Spinal cord (tissue), 9 donors: ENCODE measurements at regions not wholly inside any gene's neighbourhood (a gene's known extent, or its start where the extent isn't known, plus 50 kb on each side); places are given as distances from the start of the nearest gene placed in this dataset.

ENCODE experiments used
- DNase-seq, 6 donors: peaks; one replicate each; pipeline versions ENCODE4 v3.0.0 to v3.0.0-alpha.2; 2013 to 2015; ENCODE audit warnings: low spot score in 6 of 6, low read depth in 4 of 6
- H3K27ac ChIP-seq: one replicate; pipeline ENCODE4 v1.5.1; 2013; ENCODE audit warnings: low read depth, low read length, control low read depth
- H3K27me3 ChIP-seq: one replicate; pipeline ENCODE4 v1.6.1; 2013; ENCODE audit warnings: low read length; ENCODE audit not compliant: control insufficient read depth, insufficient read depth
- H3K36me3 ChIP-seq: one replicate; pipeline ENCODE4 v1.6.1; 2013; ENCODE audit warnings: low read length; ENCODE audit not compliant: control insufficient read depth, insufficient read depth
- H3K4me1 ChIP-seq: one replicate; pipeline ENCODE4 v1.6.1; 2013; ENCODE audit warnings: low read length; ENCODE audit not compliant: control insufficient read depth, insufficient read depth
- H3K4me3 ChIP-seq: one replicate; pipeline ENCODE4 v1.5.1; 2013; ENCODE audit warnings: low read depth, low read length, control low read depth
- H3K9me3 ChIP-seq: one replicate; pipeline ENCODE4 v1.6.1; 2013; ENCODE audit warnings: low read length; ENCODE audit not compliant: control insufficient read depth, insufficient read depth
- WGBS: methylation state at CpG from one replicate; pipeline ENCODE4 v1.1.5; 2013; ENCODE audit warnings: missing lambda C conversion rate; ENCODE audit not compliant: insufficient coverage; 5-methylcytosine and 5-hydroxymethylcytosine counted together
- donor health status: healthy.

DNA sequence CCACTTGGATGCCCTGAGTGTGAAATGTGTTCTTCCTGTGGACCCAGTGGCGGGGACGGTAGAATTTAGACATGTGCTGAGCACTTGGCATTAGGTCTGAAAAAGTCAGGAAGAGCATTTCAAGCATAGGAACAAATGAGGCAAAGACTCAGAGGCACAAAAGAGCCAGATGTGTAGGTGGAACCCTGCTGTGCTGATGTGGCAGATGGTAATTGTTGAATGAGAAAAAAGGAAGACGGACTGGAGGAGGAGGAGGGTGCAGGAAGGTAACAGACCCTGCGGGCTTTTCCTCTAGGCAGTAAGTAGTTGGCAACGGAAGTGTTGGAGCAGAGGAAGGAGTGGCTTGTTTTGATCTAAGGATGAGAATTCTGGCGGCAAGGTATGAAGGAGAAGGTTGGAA lies 985.8 kb downstream of the TBC1D22A start:
- H3K27ac ChIP-seq = no peak overlapping the region
- H3K36me3 ChIP-seq = no peaks in the 10 kb centered on the region
- peak in 1 of 6 donors; percentile 67 for DNase-seq
- H3K27me3 ChIP-seq = no peaks in the 10 kb centered on the region
- no peak overlapping the region for H3K4me3 ChIP-seq
- 52% methylated on average over 6 of the region's 6 CpGs for WGBS
- no peaks in the 10 kb centered on the region for H3K4me1 ChIP-seq
- no peaks in the 10 kb centered on the region for H3K9me3 ChIP-seq

DNA sequence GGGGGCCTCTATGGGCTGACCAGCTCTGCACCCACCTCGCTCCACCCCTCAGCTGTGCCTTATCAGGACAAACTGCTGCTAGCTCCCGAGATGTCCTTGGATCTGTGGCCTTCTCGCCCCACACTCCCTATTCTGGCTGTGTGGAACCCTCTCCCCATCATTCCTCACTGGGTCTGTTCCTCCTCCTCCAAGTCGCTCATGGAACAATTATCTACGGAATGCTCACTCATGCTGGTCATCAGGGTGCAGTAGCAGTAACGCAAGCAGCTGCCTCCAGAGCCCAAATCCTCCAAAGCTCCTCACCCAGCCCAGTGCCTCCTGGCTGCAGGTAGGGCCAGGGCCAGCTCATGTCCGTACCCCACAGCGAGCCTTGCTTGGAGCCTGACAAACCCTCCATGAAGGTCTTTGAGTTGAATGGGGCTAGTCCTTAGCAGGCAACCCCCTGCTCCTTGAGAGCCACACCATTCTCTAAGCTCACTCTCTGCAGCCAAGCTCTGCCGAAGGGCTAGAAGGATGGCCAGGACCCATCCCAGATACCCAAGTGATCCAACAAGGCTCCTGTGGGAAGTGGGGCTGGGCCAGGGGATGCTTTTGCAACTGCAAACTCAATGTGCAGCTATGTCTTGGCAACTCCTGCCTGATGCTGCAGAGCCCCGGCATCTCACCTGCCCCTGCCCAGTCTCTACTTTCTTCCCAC lies 977.8 kb downstream of the TBC1D22A start:
- no peak for DNase-seq
- Histone ChIP-seq H3K9me3 (no peaks in the 10 kb centered on the region), H3K36me3 (no peaks in the 10 kb centered on the region), H3K27ac (no peak overlapping the region), H3K4me1 (no peaks in the 10 kb centered on the region), H3K27me3 (no peaks in the 10 kb centered on the region), H3K4me3 (no peak overlapping the region)
- WGBS = 91% methylated on average over 9 of the region's 10 CpGs

DNA sequence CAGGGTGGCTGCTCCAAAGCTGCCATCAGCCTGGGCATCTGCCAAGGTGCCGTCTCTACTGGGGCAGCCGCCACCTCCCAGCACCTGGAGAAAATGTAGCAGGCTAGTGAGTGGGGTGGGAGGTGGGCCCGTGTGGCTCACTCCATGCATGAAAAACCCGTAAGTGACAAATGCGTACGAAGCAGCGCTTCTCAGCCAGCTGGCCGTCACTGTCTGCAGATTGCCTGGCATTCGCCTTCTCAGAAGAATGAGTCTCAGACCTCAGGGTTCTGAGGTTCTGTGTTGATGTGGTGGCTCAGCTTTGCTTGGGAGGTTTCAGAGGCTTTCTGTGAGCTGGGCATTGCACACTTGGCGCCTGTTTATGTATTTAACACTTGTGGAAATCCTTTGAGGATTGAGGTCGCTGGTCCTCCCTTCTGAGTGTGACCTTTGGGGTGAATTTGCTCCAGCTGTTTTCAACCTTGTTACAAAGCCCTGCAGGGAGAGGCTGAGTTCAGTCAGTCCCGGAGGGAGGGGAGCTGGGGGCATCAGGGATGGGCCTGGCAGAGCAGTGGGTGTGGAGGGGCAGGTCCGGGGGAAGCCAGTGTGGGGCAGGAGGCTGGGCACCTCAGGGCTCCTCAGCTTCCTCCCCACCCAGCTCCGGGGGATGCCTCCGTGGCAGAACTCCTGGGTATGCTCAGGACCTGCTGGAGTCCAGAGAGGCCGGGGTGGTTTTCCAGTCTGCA lies 977.0 kb downstream of the TBC1D22A start:
- Histone ChIP-seq H3K4me3 (no peak overlapping the region), H3K27ac (no peak overlapping the region), H3K9me3 (no peaks in the 10 kb centered on the region), H3K27me3 (no peaks in the 10 kb centered on the region), H3K36me3 (no peaks in the 10 kb centered on the region), H3K4me1 (no peaks in the 10 kb centered on the region)
- 74% methylated on average over 13 of the region's 16 CpGs for WGBS
- DNase-seq = peak in 1 of 6 donors; percentile 36

DNA sequence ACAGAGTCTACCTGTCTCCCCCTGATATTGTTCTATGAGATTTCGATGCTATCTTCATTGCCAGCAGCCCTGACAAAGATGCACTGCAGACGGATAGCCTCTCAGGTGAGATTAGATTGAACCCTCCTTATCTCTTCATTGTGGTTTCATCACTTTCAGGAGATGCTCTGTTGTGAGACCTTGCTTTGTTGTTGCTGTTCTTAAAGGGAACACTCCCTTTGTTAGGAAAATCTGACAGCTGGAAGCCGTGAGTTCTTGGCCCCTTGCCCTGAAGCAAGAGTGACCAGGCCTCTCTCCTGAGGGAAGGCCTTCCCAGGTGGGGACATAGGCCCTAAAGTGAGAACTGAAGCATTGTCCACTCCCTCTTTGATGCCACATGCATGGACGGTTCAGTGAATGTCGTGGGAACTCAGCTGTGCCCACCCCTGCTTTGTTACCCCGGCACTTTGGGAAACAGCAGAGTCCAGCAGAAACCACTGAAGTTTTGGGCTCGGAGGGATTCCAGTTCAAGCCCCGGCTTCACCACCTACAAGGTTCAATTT lies 976.1 kb downstream of the TBC1D22A start:
- H3K9me3 ChIP-seq = no peaks in the 10 kb centered on the region
- H3K27me3 ChIP-seq = no peaks in the 10 kb centered on the region
- no peak overlapping the region for H3K27ac ChIP-seq
- no peaks in the 10 kb centered on the region for H3K4me1 ChIP-seq
- peak in 1 of 6 donors; percentile 9 for DNase-seq
- H3K36me3 ChIP-seq = no peaks in the 10 kb centered on the region
- no peak overlapping the region for H3K4me3 ChIP-seq
- 48% methylated on average over 4 of the region's 8 CpGs for WGBS

DNA sequence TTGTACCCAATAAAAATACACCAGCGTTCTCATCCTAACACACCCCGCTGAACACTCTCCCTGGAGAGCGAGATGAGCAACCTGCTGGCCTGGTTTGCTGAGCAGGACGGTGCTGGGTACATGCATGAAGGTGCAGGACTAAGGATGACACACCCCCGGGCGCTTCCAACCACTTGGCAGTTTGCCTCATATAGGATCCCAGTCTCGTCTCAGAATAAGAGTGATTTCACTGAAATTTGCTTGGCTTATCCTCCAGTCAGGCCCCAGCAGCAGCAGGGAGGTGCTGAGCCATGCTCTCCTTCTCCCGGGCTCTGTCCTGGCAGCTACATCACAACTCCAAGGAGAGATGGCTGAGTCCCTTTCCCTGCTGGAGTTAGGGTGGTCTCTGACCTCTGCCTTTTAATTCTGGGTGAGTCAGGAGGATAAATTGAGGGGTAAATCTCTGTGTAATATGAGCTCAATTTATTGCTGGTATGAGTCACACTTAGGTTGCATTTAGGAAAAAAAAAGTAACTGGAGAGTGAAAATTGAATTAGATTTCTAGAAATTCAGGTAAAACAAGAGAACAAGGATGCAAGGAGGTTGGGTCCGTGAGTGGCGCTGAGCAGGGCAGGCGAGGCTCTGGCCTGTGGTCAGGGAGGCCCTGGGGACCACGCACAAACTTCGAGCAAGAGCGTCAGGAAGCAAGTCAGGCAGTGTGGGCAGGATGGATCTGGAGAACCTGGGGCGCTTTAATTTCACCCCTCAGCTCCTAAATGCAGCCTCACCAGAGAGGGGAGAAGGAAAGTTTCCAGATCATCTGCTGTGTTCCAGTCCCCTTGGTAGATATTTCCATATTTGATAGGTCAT lies 974.0 kb downstream of the TBC1D22A start:
- Histone ChIP-seq H3K27me3 (no peaks in the 10 kb centered on the region), H3K9me3 (no peaks in the 10 kb centered on the region), H3K36me3 (no peaks in the 10 kb centered on the region), H3K4me3 (no peak overlapping the region), H3K4me1 (no peaks in the 10 kb centered on the region), H3K27ac (no peak overlapping the region)
- WGBS = 87% methylated on average over 10 of the region's 15 CpGs
- DNase-seq = no peak

DNA sequence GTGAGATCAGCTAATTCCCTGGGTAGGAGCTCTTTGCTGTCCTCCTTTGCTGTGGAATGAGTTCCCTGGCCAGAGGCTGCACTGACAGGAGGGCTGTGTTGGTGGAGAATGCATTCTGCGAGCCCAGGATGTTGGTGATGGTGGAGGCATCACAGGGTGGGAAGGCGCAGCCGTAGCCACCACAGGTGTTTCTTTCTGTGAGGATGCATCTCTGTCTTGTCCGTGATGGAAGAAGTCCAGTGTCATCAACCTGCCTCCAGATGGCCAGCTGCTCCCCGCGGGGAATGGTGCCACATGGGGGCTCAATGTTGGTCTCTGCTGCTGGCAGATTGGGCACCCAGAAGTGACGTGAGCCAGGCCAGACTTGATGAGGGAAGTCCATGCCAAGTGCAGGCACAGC lies 972.1 kb downstream of the TBC1D22A start:
- H3K36me3 ChIP-seq = no peaks in the 10 kb centered on the region
- no peak overlapping the region for H3K27ac ChIP-seq
- no peak for DNase-seq
- no peak overlapping the region for H3K4me3 ChIP-seq
- 89% methylated on average over 7 of the region's 7 CpGs for WGBS
- no peaks in the 10 kb centered on the region for H3K4me1 ChIP-seq
- H3K27me3 ChIP-seq = no peaks in the 10 kb centered on the region
- H3K9me3 ChIP-seq = no peaks in the 10 kb centered on the region

DNA sequence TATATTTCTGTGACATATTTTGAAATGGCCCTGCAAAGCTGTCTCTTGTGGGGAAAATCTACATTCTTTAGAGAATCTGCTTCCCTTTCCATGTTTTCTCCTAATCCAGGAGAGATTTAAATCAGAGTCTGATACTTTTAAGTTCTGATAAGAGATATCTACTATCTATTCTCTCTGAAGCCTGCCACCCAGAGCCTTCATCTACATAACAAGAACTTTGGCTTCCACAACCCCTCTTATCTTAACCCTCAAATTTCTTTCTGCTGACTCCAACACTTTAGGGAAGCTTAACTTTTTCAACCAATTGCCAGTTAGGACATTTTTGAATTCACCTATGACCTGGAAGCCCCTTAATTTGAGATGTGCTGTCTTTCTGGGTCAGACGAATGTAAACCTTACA lies 965.2 kb downstream of the TBC1D22A start:
- DNase-seq = no peak
- H3K9me3 ChIP-seq = no peaks in the 10 kb centered on the region
- no peaks in the 10 kb centered on the region for H3K27me3 ChIP-seq
- H3K36me3 ChIP-seq = no peaks in the 10 kb centered on the region
- no peaks in the 10 kb centered on the region for H3K4me1 ChIP-seq
- no peak overlapping the region for H3K4me3 ChIP-seq
- WGBS = no CpG with 5 or more reads among the region's 1 CpG
- H3K27ac ChIP-seq = no peak overlapping the region

DNA sequence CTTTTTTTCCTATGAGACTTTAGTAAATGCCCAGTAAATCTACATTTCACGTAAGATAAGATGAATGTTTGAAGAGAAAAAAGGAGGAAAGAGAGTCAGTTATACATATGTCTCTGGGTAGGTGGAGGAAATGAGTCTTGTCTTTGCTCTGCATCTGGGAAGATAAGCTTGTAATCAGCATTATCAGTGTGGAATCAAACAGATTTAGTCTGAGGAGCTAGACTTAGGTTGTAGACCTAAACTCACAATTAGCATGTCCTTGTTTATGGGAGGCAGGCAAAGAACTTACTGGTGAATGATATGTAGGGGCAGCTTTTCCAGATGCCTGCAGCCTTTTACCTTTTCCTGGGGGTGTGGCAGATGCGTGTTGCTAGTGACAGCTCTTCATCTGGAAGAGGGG lies 962.3 kb downstream of the TBC1D22A start:
- Histone ChIP-seq H3K4me3 (no peak overlapping the region), H3K27me3 (no peaks in the 10 kb centered on the region), H3K4me1 (no peaks in the 10 kb centered on the region), H3K27ac (no peak overlapping the region), H3K36me3 (no peaks in the 10 kb centered on the region), H3K9me3 (no peaks in the 10 kb centered on the region)
- no CpG with 5 or more reads among the region's 2 CpGs for WGBS
- no peak for DNase-seq

DNA sequence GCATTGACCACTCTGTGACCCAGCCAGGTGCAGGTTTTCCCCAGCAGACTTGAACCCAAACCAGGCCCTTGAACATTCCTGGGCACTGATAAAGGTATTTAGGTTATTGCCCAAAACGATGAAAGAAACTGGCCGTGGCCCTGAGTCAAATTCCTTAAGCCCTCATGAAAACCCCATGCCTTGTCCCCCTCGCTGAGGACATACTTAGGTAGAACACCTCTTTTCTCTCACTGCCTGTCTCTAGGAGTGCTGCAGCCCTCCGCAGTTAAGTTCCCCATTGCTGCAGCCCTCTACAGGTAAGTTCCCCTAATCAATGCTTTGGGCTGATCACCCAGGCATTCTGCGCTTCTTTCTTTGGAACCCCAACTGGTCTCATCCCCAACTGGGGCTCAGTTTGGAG lies 961.6 kb downstream of the TBC1D22A start:
- H3K27ac ChIP-seq = no peak overlapping the region
- WGBS = 66% methylated on average over 4 of the region's 5 CpGs
- H3K27me3 ChIP-seq = no peaks in the 10 kb centered on the region
- DNase-seq = no peak
- no peaks in the 10 kb centered on the region for H3K4me1 ChIP-seq
- H3K9me3 ChIP-seq = no peaks in the 10 kb centered on the region
- H3K36me3 ChIP-seq = no peaks in the 10 kb centered on the region
- no peak overlapping the region for H3K4me3 ChIP-seq
